ENCODE measurements at regions not wholly inside any gene's neighbourhood (a gene's known extent, or its start where the extent isn't known, plus 50 kb on each side); places are given as distances from the start of the nearest gene placed in this dataset.
"Not testable (repeated sequence)": the region's sequence is repeated elsewhere in the genome, so short reads cannot be mapped to it uniquely, and the experiment has no call there.

- TF ChIP-seq, protein P1, sequence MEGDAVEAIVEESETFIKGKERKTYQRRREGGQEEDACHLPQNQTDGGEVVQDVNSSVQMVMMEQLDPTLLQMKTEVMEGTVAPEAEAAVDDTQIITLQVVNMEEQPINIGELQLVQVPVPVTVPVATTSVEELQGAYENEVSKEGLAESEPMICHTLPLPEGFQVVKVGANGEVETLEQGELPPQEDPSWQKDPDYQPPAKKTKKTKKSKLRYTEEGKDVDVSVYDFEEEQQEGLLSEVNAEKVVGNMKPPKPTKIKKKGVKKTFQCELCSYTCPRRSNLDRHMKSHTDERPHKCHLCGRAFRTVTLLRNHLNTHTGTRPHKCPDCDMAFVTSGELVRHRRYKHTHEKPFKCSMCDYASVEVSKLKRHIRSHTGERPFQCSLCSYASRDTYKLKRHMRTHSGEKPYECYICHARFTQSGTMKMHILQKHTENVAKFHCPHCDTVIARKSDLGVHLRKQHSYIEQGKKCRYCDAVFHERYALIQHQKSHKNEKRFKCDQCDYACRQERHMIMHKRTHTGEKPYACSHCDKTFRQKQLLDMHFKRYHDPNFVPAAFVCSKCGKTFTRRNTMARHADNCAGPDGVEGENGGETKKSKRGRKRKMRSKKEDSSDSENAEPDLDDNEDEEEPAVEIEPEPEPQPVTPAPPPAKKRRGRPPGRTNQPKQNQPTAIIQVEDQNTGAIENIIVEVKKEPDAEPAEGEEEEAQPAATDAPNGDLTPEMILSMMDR (IDR thresholded peaks at IDR 0.05) = not testable (repeated sequence)
- TF ChIP-seq POLR2A (IDR thresholded peaks at IDR 0.05) = not testable (repeated sequence)
Measured at GRCh38 chr6:168380166-168380955, 60.6 kb upstream of the SMOC2 start.

All from esophagus squamous epithelium (tissue), 4 donors.